CD4-positive, alpha-beta T cell treated with Interleukin-15 for 1 hour (primary cell): ENCODE measurements at regions not wholly inside any gene's neighbourhood (a gene's known extent, or its start where the extent isn't known, plus 50 kb on each side); places are given as distances from the start of the nearest gene placed in this dataset.

Experiments used
- DNase-seq: peaks from one replicate; pipeline ENCODE4 v3.0.0-alpha.2; 2020

DNA sequence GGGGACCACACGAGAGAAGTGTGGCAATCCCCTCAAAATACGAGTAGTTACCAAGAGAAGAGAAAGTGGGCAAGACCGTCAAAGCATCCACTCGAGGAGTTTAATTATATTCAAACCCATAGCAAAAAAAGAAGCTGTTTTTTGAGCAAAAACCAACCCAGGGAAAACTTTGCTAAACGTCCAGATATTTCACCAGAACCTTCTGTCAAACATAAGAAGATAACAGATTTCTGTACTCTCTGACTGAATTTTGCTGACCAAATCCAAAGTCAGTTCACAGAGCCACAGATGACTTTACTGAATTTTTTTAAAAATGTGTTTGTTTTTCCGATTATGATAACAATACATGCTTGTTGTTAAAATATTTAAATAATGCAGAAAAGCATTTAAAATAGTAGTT, 145.6 kb upstream of the PTPN1 start:
- no peak for DNase-seq

- no peak for DNase-seq
Observed at GRCh38 chr20:50366270-50367103, 143.7 kb upstream of the PTPN1 start.

DNA sequence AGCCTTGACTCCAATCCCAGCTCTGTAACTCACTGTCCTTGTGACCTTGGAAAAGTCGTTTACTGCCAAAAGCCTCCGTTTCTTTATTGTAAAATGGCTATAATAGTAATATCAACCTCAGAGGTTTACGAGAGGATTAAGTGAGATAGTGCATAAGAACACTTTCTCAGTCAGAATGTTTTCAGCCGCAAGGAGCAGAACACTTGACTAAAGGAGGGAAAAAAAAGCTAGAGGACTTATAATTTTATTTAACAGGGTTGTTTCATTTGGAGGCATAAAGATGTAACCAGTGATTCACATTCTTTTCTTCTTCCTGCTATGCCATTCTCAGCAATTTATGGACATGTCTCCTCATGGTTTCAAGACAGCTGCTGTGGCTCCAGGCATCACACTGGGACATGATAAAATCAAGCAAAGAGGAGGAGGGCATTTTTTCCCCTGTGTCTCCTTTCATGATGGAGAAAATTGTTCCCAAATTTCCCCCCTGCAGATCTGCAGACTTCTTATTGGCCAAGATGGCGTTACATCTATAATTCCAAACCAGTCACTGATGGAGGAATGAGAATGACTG, 143.0 kb upstream of the PTPN1 start:
- DNase-seq, result no peak

DNA sequence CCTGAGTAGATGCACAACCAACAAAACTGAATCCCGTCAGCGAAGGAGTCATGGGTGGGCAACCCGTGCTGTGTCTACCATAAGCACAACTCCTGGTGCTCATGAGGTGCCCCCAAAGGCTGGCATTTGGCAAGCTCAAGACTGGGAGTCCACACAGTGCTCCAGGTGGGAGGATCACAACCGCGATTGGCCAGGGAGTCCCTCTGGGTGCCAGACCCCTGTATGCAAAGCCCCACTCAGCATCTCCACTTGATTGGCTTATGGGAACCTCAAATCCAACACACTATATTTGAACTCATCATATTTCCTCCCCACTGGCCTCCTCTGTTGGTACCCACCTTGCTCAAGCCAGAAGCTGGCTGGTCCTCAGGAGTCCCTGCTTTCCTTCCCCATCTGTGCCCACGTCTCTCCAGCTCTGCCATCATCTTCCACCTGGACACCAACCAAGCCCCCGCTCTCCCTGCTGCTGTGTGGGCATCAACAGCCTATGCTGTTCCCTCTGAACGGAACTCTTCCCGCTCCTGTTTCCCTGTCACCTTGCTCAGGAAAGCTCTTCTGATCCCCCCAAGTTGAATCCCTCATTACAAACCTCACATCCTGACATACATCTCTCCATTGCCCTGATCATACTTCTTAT, 142.3 kb upstream of the PTPN1 start:
- no peak for DNase-seq

GRCh38 chr20:50368386-50368785, 141.8 kb upstream of the PTPN1 start:
- DNase-seq, result no peak

DNA sequence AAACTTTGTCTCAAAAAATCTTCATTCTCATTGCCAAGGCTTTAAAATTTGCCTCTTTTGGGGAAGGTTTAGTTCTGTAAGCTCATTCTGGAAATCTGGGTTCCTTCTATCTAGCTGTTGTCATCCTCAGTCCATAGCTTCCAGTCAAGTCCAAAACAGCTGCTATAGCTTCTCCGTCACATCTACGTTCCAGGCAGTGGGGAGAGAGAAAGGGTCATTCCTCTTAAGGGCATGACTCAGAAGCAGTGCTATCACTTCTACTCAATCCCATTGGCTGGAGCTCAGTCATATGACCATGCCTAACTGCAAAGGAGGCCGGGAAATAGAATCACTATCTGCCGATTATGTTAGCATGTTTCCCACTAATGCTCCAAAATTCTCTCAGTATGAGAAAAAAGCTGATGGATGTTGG, 141.4 kb upstream of the PTPN1 start:
- no peak for DNase-seq

DNA sequence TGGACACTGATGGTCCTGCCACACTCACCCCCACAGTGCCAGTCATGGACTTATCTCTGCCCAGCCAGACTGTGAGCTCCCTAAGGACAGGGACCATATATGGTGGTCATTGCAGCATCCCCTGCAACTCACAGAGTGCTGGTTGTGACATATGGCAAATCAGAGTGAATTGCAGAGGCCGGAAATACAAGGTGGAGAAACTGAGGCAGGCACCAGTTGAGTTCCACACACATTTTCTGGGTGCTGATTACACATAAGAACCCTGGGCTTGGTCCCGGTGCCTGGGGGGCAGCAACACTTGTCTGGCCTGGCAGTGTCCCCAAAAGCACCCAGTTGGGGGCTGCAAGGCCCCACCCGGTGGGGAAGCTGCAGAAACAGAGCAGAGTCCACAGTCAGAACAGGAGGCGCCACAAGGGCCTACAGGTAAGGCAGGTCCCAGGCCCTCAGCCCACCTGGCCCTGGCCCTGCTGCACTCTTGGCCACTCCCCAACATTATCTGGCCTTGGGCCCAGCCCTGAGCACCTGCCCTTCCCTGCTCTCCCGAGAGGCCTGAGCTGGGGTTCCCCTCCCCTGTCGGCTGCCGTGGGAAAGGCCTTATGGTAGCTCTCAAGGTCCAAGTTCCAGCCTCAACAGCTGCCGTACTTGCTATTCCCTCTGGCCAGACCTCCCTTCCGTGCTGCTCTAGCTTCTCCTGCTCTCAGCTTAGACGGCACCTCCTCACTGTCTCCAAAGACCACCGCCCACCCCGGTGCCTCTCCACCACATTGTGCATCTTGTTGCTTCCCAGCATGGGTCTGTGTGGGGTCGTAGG, 140.8 kb upstream of the PTPN1 start:
- DNase-seq, result no peak

- DNase-seq, result no peak
Observed at GRCh38 chr20:50370036-50370566, 140.1 kb upstream of the PTPN1 start.

- no peak for DNase-seq
Observed at GRCh38 chr20:50371878-50372769, 138.1 kb upstream of the PTPN1 start.

DNA sequence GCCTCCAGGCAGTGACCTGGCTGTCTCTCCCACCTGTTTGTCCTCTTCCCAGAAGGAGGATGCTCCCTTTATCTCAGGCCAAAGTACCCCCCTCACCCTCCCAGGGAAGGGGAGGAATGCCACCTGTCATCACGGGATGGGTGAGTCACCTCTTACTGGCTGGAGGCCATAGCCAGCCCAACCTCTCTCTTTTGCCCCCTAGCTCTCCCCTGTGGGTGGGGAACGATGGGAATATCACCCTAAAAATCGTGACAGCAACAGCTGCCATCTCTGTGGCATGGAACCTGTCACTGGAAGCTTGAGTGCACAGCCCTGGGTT, 137.5 kb upstream of the PTPN1 start:
- no peak for DNase-seq

GRCh38 chr20:50373674-50374286, 136.4 kb upstream of the PTPN1 start:
- DNase-seq, result no peak

- no peak for DNase-seq
Observed at GRCh38 chr20:50374541-50375078, 135.6 kb upstream of the PTPN1 start.

GRCh38 chr20:50376179-50376887, 133.8 kb upstream of the PTPN1 start:
- DNase-seq, result no peak

DNA sequence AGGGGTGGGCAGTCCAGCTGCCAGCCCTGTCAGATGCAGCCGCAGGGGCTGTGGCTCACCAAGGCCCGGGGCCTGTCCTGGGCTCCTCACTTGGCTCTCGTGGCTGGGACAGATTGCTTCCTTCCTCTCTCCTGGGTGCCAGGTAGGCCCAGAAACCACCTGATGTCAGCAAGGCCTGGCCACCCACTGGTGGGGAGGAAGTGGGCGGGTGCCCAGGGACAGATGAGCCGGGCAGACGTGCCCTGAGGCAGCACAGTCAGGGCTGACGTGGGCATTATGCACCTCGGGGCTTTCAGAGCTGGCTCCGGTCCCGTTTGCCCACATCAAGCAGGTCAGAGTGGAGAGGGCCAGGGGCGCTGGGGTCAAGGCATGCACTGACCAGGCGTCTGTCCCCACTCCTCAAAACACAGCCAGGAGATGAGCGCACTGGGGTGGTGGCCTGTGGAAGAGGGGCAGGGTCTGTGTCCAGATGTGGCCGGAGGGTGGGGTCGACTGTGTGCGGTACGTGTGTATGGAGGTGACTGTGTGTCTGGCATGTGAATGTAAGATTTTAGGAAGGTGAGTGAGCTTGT, 133.2 kb upstream of the PTPN1 start:
- no peak for DNase-seq

DNA sequence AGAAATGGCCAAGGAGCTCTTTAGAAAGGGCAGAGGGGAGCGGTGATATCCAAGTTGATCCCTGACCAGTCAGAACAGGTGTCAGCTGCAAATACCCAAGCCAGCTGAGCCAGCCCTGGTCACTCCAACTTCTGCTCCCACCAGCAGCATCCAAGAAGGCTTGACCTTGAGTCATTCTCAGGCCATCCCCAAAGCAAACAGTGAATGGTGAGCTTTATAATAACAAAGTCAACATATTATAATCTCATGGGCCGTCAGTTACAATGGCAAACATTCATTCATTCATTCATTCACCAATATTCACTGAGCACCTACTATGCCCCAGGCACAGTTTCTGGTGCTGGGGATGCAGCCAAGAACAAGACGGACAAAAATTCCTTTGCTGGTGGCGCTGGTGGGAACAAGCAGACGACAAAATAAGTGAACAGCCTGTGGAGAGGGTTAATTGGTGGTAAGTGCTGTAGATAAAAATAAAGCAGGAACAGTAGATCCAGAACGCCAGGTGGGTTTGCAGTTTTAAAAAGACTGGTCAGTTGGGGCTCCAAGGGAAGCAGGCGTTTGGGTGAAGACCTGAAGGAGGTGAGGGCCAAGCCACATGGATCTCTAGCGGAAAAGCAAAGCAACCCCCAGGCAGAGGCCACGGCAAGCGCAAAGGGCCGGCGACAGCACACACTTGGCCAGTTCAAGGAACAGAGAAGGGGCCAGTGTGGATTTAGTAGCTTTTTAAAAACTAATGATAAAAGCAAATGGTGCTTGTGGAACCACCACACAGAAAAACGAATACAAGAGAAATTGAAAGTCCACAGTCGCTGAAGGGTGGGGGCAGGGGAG, 131.8 kb upstream of the PTPN1 start:
- no peak for DNase-seq

DNA sequence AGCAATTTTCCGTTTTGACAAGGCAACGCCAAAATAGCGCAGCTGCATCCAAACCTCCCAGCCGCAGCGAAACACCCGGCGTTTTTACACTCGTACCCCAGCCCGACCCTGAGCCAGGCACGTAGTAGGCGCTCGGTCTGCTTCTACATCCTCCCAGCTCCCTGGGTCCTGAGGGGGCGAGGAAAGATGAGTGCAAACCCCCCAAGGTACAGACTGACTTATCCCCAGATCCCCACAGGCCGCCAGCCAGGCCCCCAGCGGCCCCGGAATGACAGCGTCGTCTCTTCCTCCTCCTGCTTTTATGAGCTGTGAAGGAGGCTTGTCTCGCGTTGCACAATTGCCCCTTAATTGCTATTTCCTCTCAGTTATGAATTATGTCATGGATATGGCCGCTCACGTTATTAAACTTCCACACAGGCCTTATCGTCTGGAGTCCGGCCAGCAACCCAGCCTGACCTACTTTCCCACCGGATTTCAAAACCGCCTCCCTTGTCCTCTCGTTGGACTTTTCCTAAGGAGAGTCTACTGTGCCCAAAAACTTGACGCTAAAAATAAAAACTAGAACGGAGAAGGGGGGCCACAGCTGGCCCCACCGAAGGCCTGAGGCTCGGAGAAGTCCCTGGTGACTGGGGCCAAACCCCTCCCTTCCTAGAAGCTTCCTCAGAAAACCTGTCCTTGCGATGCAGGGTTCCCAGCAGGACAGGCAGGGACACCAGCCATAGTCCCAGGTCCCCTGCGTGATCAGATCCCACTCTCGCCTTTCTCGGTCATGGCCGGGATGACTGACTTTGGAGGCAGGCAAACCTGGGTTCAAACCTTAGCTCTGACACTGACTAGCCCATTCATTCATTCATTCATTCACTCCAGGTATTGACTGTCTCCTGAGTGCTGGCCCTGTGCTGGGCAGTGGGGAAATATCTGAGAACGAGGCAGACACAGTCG, 130.9 kb upstream of the PTPN1 start:
- peak; percentile 36 for DNase-seq

- DNase-seq, result no peak
Observed at GRCh38 chr20:50379991-50380696, 130.0 kb upstream of the PTPN1 start.

GRCh38 chr20:50380697-50381040, 129.5 kb upstream of the PTPN1 start:
- no peak for DNase-seq
